A673 (cell line): ENCODE measurements at regions not wholly inside any gene's neighbourhood (a gene's known extent, or its start where the extent isn't known, plus 50 kb on each side); places are given as distances from the start of the nearest gene placed in this dataset.

Experiments used
- CTCF ChIP-seq: fragments of 300-800, 200-600 bp; sonication (generic); conservative IDR thresholded peaks from 2 replicates; pipeline ENCODE4 v1.5.1; 2017; ENCODE audit warnings: low read depth, mild to moderate bottlenecking, antibody characterized with exemption, low read length, moderate library complexity, mixed read lengths
- EZH2 ChIP-seq: fragments of 200-600 bp; sonication (generic); IDR thresholded peaks from 2 replicates; pipeline ENCODE4 v1.6.1; 2017; ENCODE audit warnings: borderline replicate concordance, low read depth, mild to moderate bottlenecking, mixed read lengths, antibody characterized with exemption, low read length; ENCODE audit not compliant: poor library complexity, severe bottlenecking

GRCh38 chr18:75132931-75133525, 75.9 kb downstream of the PTGR3 start:
- TF ChIP-seq CTCF (no peak), EZH2 (no peak)
